Neural progenitor cell (in vitro differentiated cells): ENCODE measurements at regions not wholly inside any gene's neighbourhood (a gene's known extent, or its start where the extent isn't known, plus 50 kb on each side); places are given as distances from the start of the nearest gene placed in this dataset.

Source experiments
- DNase-seq: peaks from one replicate; pipeline ENCODE4 v3.0.0-alpha.2; 2016; ENCODE audit warnings: low spot score
- H2AFZ ChIP-seq: fragments of 200-600 bp; sonication (generic); replicated peaks from 2 replicates; pipeline ENCODE4 v1.6.1; 2016; ENCODE audit warnings: antibody characterized with exemption
- H3F3A ChIP-seq: fragments of 200-600 bp; sonication (generic); 2 replicates; pipeline ENCODE4 v1.6.1; 2016; ENCODE audit warnings: antibody characterized with exemption, low read depth
- H3K27ac ChIP-seq: fragments of 200-600 bp; sonication (generic); 2 replicates; pipeline ENCODE4 v1.5.1; 2016; ENCODE audit warnings: mild to moderate bottlenecking
- H3K27me3 ChIP-seq: fragments of 200-600 bp; sonication (generic); 2 replicates; pipeline ENCODE4 v1.6.1; 2016; ENCODE audit warnings: mild to moderate bottlenecking, moderate library complexity
- H3K36me3 ChIP-seq: fragments of 200-600 bp; sonication (generic); 2 replicates; pipeline ENCODE4 v1.5.1; 2016
- H3K4me1 ChIP-seq: fragments of 200-600 bp; sonication (generic); 2 replicates; pipeline ENCODE4 v1.6.1; 2016; ENCODE audit warnings: mixed run types
- H3K4me2 ChIP-seq: fragments of 200-600 bp; sonication (generic); 2 replicates; pipeline ENCODE4 v1.6.1; 2016
- H3K4me3 ChIP-seq: fragments of 200-600 bp; sonication (generic); 2 replicates; pipeline ENCODE4 v1.5.1; 2016
- H3K79me2 ChIP-seq: fragments of 200-600 bp; sonication (generic); 2 replicates; pipeline ENCODE4 v1.6.1; 2016; ENCODE audit warnings: low read depth
- H3K9ac ChIP-seq: fragments of 200-600 bp; sonication (generic); 2 replicates; pipeline ENCODE4 v1.6.1; 2016
- H3K9me3 ChIP-seq: fragments of 200-600 bp; sonication (generic); 2 replicates; pipeline ENCODE4 v1.5.1; 2016; ENCODE audit warnings: low read depth
- H4K20me1 ChIP-seq: fragments of 200-600 bp; sonication (generic); 2 replicates; pipeline ENCODE4 v1.6.1; 2016; ENCODE audit warnings: low read depth
- H3K27ac Mint-ChIP-seq: 3 replicates; pipeline ENCODE4 v1.8.0; 2021; ENCODE audit warnings: mixed read lengths
- H3K27me3 Mint-ChIP-seq: 2 replicates; pipeline ENCODE4 v1.8.0; 2022; ENCODE audit warnings: low read depth, mild to moderate bottlenecking, inconsistent platforms, moderate library complexity, mixed read lengths; ENCODE audit not compliant: insufficient read depth
- H3K36me3 Mint-ChIP-seq: 3 replicates; pipeline ENCODE4 v1.8.0; 2021; ENCODE audit warnings: mixed read lengths
- H3K4me1 Mint-ChIP-seq: 3 replicates; pipeline ENCODE4 v1.8.0; 2021; ENCODE audit warnings: mixed read lengths
- H3K4me3 Mint-ChIP-seq: 3 replicates; pipeline ENCODE4 v1.8.0; 2021; ENCODE audit warnings: mild to moderate bottlenecking, moderate library complexity, mixed read lengths
- H3K9me3 Mint-ChIP-seq: 3 replicates; pipeline ENCODE4 v1.8.0; 2020; ENCODE audit warnings: mixed read lengths
- CTCF ChIP-seq: fragments of 200-600 bp; sonication (generic); IDR thresholded peaks from 2 replicates; pipeline ENCODE4 v1.5.1; 2017; ENCODE audit warnings: antibody characterized with exemption, mild to moderate bottlenecking
- EZH2 ChIP-seq: fragments of 200-600 bp; sonication (generic); IDR thresholded peaks from 2 replicates; pipeline ENCODE4 v1.6.1; 2017; ENCODE audit warnings: antibody characterized with exemption, mild to moderate bottlenecking, moderate library complexity
- EZH2phosphoT487 ChIP-seq: fragments of 200-600 bp; sonication (generic); IDR thresholded peaks from 2 replicates; pipeline ENCODE4 v1.6.1; 2017; ENCODE audit warnings: antibody characterized with exemption

GRCh38 chr12:67085699-67086098 is 183.5 kb upstream of the CAND1 start:
- H2AFZ ChIP-seq = peak overlapping the region; percentile 44
- H3K36me3 ChIP-seq = no peaks in the 10 kb centered on the region
- no peaks in the 10 kb centered on the region for H3K79me2 ChIP-seq
- H3K4me1 Mint-ChIP-seq = peaks cover 6% of the 10 kb centered on the region
- peaks cover 5% of the 10 kb centered on the region for H3K4me1 ChIP-seq
- no peak overlapping the region for H3K4me3 Mint-ChIP-seq
- no peaks in the 10 kb centered on the region for H3K9me3 ChIP-seq
- no peak overlapping the region for H3K27ac ChIP-seq
- no peak overlapping the region for H3K9ac ChIP-seq
- no peak for TF ChIP-seq CTCF
- no peak for TF ChIP-seq EZH2
- no peak for TF ChIP-seq EZH2phosphoT487
- no peaks in the 10 kb centered on the region for H3K27me3 Mint-ChIP-seq
- H3K27me3 ChIP-seq = no peaks in the 10 kb centered on the region
- no peaks in the 10 kb centered on the region for H3K9me3 Mint-ChIP-seq
- H3K27ac Mint-ChIP-seq = no peak overlapping the region
- no peaks in the 10 kb centered on the region for H4K20me1 ChIP-seq
- H3K36me3 Mint-ChIP-seq = no peaks in the 10 kb centered on the region
- H3K4me3 ChIP-seq = no peak overlapping the region
- DNase-seq = no peak
- H3K4me2 ChIP-seq = no peak overlapping the region
- no peaks in the 10 kb centered on the region for H3F3A ChIP-seq

GRCh38 chr12:67086116-67086515 is 183.0 kb upstream of the CAND1 start:
- Histone ChIP-seq H3F3A (no peaks in the 10 kb centered on the region), H2AFZ (no peak overlapping the region), H3K9ac (no peak overlapping the region), H4K20me1 (no peaks in the 10 kb centered on the region), H3K9me3 (no peaks in the 10 kb centered on the region), H3K4me2 (no peak overlapping the region), H3K36me3 (no peaks in the 10 kb centered on the region), H3K4me1 (peaks cover 5% of the 10 kb centered on the region), H3K27ac (no peak overlapping the region), H3K27me3 (no peaks in the 10 kb centered on the region), H3K4me3 (no peak overlapping the region), H3K79me2 (no peaks in the 10 kb centered on the region)
- no peak for DNase-seq
- Mint-ChIP-seq H3K9me3 (no peaks in the 10 kb centered on the region), H3K27ac (no peak overlapping the region), H3K36me3 (no peaks in the 10 kb centered on the region), H3K4me3 (no peak overlapping the region), H3K27me3 (no peaks in the 10 kb centered on the region), H3K4me1 (peaks cover 6% of the 10 kb centered on the region)
- TF ChIP-seq EZH2phosphoT487 (no peak), CTCF (no peak), EZH2 (no peak)

- Histone ChIP-seq H3K4me2 (no peak overlapping the region), H3K9ac (no peak overlapping the region), H3K9me3 (no peaks in the 10 kb centered on the region), H3K79me2 (no peaks in the 10 kb centered on the region), H2AFZ (peak overlapping the region; percentile 95), H4K20me1 (no peaks in the 10 kb centered on the region), H3F3A (no peaks in the 10 kb centered on the region), H3K4me1 (peaks cover 5% of the 10 kb centered on the region), H3K36me3 (no peaks in the 10 kb centered on the region), H3K4me3 (no peak overlapping the region), H3K27ac (no peak overlapping the region), H3K27me3 (no peaks in the 10 kb centered on the region)
- TF ChIP-seq EZH2phosphoT487 = no peak
- no peak for TF ChIP-seq EZH2
- no peak for TF ChIP-seq CTCF
- no peaks in the 10 kb centered on the region for H3K36me3 Mint-ChIP-seq
- no peak overlapping the region for H3K4me3 Mint-ChIP-seq
- no peak overlapping the region for H3K27ac Mint-ChIP-seq
- no peaks in the 10 kb centered on the region for H3K9me3 Mint-ChIP-seq
- no peak for DNase-seq
- H3K27me3 Mint-ChIP-seq = no peaks in the 10 kb centered on the region
- H3K4me1 Mint-ChIP-seq = peaks cover 6% of the 10 kb centered on the region
Measured at GRCh38 chr12:67088401-67089118, 180.6 kb upstream of the CAND1 start.
